Fibroblast of the aortic adventitia (primary cell): ENCODE measurements at regions not wholly inside any gene's neighbourhood (a gene's known extent, or its start where the extent isn't known, plus 50 kb on each side); places are given as distances from the start of the nearest gene placed in this dataset.

Source experiments
- DNase-seq: peaks from one replicate; pipeline ENCODE4 v3.0.0-alpha.2; 2010; ENCODE audit warnings: low read depth
- H3K4me3 ChIP-seq: 2 replicates; pipeline ENCODE4 v1.5.1; 2011; ENCODE audit warnings: low read depth, mild to moderate bottlenecking, control low read depth, low read length, moderate library complexity
- CTCF ChIP-seq: IDR thresholded peaks from 2 replicates; pipeline ENCODE4 v1.5.1; 2011; ENCODE audit warnings: mild to moderate bottlenecking, low read length, control low read depth, inconsistent platforms; ENCODE audit not compliant: insufficient read depth

- no peak overlapping the region for H3K4me3 ChIP-seq
- TF ChIP-seq CTCF, result no peak
- DNase-seq, result no peak
These were observed 203.4 kb downstream of the GADD45G start for GRCh38 chr9:89808076-89808755.

GRCh38 chr9:89808756-89809181 is 204.0 kb downstream of the GADD45G start:
- no peak overlapping the region for H3K4me3 ChIP-seq
- no peak for TF ChIP-seq CTCF
- DNase-seq, result no peak

GRCh38 chr9:89810431-89810830 is 205.6 kb downstream of the GADD45G start:
- DNase-seq, result no peak
- TF ChIP-seq CTCF, result no peak
- H3K4me3 ChIP-seq, result no peak overlapping the region

- DNase-seq, result no peak
- no peak for TF ChIP-seq CTCF
- H3K4me3 ChIP-seq, result no peak overlapping the region
These were observed 206.5 kb downstream of the GADD45G start for GRCh38 chr9:89811356-89811755.

GRCh38 chr9:89811886-89812450 is 207.2 kb downstream of the GADD45G start:
- H3K4me3 ChIP-seq, result no peak overlapping the region
- DNase-seq, result no peak
- no peak for TF ChIP-seq CTCF

- no peak for TF ChIP-seq CTCF
- DNase-seq, result no peak
- H3K4me3 ChIP-seq, result no peak overlapping the region
These were observed 207.9 kb downstream of the GADD45G start for GRCh38 chr9:89812556-89813181.
